ENCODE measurements at regions not wholly inside any gene's neighbourhood (a gene's known extent, or its start where the extent isn't known, plus 50 kb on each side); places are given as distances from the start of the nearest gene placed in this dataset.

DNA sequence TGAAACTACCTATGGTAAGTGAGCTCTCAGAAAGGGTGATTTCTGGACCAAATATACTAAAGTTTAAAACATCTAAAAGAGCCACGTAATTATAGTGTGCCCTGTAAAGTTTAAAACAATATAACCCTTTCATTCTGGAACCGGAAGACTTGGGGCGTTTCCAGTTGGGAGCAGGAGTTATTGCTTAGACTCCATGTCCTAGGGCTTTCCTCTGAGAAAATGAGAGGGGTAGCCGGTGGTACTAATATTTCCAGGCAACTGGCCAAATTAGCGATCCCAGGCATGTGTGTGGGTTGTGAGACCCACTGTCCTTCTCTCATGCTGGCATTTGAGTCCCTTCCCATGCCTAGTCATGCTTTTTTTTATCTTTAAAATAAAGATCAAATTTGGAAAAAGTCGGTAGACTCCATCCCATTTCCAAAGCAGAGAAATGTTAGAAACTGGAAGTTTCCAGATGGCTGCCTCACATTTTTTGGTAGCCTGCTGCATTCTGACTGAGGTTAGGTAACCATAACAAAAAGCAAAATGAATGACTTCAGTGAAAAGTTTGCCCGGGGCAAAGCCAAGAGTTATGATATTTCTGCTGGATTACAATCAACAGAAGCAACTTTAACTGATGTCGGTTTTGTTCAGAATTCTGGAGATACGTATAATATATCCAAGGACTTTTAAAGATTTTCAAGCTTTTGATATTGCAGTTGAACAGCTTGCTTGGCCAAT, 227.4 kb downstream of the SS18 start:
- TF ChIP-seq TAF1 (IDR thresholded peaks at IDR 0.05; ENCODE audit: low read depth) = no peak
- no peak for TF ChIP-seq EGR1 (IDR thresholded peaks at IDR 0.05)
- TF ChIP-seq, protein P1, sequence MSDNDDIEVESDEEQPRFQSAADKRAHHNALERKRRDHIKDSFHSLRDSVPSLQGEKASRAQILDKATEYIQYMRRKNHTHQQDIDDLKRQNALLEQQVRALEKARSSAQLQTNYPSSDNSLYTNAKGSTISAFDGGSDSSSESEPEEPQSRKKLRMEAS (IDR thresholded peaks at IDR 0.05) = no peak
- TF ChIP-seq CREB1 (IDR thresholded peaks at IDR 0.05; ENCODE audit: low read depth) = no peak

DNA sequence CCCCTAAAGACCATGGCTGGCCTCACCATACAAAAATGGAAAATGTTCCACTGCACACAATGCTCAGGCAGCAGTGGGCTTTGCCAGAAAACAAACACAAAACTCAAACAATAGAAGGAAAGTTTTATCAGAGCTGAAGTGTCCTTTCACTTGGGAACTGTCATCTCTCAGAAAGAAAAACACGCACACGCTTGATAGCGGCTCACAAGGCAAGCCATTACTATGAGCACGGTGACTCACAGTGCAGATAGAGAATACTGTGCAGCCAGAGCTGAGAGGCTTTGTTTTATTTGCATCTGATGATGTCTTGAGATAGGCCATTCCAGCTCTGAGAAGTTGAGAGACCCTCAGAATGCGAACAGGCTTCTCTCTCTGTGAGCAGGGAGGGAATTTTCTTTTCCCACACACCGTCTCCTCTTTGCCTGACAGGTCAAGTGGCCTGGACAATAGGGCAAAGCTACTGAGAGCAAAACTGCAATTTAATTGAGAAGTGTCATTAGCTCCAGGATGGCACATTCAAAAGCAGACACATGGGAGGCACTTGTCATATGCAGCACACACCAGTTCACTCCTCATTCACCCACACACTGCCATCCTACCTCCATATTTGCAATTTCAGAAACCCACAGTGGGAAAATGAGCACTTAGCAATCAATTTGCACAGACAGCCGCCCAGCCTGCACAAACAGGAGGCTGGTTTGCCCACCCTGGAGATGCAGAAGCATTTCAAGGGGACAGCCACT, 236.6 kb downstream of the SS18 start:
- TF ChIP-seq NFIC (IDR thresholded peaks at IDR 0.05) (no peak), CEBPB (IDR thresholded peaks at IDR 0.05) (no peak), RAD21 (IDR thresholded peaks at IDR 0.05; ENCODE audit: low read depth) (no peak), TEAD4 (IDR thresholded peaks at IDR 0.05) (no peak), CREB1 (IDR thresholded peaks at IDR 0.05; ENCODE audit: low read depth) (no peak), YY1 (IDR thresholded peaks at IDR 0.05; ENCODE audit: low read depth) (no peak)

DNA sequence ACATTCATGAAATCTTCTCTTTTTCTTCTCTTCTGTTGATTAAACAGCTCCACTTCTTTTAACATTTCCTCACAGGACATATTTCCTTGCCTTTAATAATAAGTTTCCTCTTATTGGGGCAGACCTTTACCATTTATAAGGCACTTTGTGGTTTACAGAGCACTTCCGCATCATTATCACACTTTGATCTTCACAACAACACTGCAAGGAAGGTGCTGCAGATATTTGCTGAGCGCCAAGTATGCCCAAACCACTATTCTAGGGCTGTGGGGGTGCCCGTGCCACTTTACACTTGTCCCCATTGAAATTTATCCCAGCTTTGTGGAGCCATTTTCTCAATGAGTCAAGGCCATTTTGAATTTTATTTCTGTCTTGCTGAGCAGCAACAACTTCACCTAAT, 246.6 kb downstream of the SS18 start:
- no peak for TF ChIP-seq TAF1 (IDR thresholded peaks at IDR 0.05; ENCODE audit: low read depth)
- TF ChIP-seq CEBPB (IDR thresholded peaks at IDR 0.05) = no peak
- no peak for TF ChIP-seq ZBTB7A (IDR thresholded peaks at IDR 0.05; ENCODE audit: low read depth)
- no peak for TF ChIP-seq TCF12 (IDR thresholded peaks at IDR 0.05; ENCODE audit: low read depth)
- TF ChIP-seq, protein P1 (IDR thresholded peaks at IDR 0.05) = no peak
- no peak for TF ChIP-seq FOXM1 (IDR thresholded peaks at IDR 0.05; ENCODE audit: borderline replicate concordance, low read depth)
- TF ChIP-seq NFIC (IDR thresholded peaks at IDR 0.05) = no peak
- no peak for TF ChIP-seq YY1 (IDR thresholded peaks at IDR 0.05; ENCODE audit: low read depth)
- TF ChIP-seq EGR1 (IDR thresholded peaks at IDR 0.05) = no peak
- TF ChIP-seq TEAD4 (IDR thresholded peaks at IDR 0.05) = no peak
- TF ChIP-seq RAD21 (IDR thresholded peaks at IDR 0.05; ENCODE audit: low read depth) = no peak
- TF ChIP-seq, protein P2, sequence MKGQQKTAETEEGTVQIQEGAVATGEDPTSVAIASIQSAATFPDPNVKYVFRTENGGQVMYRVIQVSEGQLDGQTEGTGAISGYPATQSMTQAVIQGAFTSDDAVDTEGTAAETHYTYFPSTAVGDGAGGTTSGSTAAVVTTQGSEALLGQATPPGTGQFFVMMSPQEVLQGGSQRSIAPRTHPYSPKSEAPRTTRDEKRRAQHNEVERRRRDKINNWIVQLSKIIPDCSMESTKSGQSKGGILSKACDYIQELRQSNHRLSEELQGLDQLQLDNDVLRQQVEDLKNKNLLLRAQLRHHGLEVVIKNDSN (IDR thresholded peaks at IDR 0.05) = no peak
- TF ChIP-seq, protein P3, sequence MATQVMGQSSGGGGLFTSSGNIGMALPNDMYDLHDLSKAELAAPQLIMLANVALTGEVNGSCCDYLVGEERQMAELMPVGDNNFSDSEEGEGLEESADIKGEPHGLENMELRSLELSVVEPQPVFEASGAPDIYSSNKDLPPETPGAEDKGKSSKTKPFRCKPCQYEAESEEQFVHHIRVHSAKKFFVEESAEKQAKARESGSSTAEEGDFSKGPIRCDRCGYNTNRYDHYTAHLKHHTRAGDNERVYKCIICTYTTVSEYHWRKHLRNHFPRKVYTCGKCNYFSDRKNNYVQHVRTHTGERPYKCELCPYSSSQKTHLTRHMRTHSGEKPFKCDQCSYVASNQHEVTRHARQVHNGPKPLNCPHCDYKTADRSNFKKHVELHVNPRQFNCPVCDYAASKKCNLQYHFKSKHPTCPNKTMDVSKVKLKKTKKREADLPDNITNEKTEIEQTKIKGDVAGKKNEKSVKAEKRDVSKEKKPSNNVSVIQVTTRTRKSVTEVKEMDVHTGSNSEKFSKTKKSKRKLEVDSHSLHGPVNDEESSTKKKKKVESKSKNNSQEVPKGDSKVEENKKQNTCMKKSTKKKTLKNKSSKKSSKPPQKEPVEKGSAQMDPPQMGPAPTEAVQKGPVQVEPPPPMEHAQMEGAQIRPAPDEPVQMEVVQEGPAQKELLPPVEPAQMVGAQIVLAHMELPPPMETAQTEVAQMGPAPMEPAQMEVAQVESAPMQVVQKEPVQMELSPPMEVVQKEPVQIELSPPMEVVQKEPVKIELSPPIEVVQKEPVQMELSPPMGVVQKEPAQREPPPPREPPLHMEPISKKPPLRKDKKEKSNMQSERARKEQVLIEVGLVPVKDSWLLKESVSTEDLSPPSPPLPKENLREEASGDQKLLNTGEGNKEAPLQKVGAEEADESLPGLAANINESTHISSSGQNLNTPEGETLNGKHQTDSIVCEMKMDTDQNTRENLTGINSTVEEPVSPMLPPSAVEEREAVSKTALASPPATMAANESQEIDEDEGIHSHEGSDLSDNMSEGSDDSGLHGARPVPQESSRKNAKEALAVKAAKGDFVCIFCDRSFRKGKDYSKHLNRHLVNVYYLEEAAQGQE (IDR thresholded peaks at IDR 0.05; ENCODE audit: low read depth) = no peak

DNA sequence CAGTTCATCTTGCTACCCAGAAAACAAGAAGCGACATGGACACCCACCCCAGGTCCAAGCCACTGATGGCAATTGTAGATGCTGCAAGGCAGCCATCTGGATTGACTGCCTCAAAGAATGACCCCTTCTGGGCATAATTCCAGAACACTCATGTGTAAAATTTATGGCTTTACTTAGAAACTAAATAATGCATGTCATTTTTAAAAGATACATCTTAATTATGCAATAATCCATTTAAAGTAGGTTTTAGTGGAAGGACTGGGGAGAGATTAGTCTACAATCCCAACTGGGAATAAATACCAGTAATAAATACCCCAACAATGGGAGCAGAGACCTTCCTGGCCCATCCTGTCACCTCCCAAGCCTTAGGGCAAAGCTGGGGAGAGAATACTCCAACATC, 247.7 kb downstream of the SS18 start:
- TF ChIP-seq ZBTB7A (IDR thresholded peaks at IDR 0.05; ENCODE audit: low read depth) (no peak), CEBPB (IDR thresholded peaks at IDR 0.05) (no peak), EGR1 (IDR thresholded peaks at IDR 0.05) (no peak), EP300 (IDR thresholded peaks at IDR 0.05; ENCODE audit: borderline replicate concordance) (no peak), YY1 (IDR thresholded peaks at IDR 0.05; ENCODE audit: low read depth) (no peak), FOXM1 (IDR thresholded peaks at IDR 0.05; ENCODE audit: borderline replicate concordance, low read depth) (no peak), TCF12 (IDR thresholded peaks at IDR 0.05; ENCODE audit: low read depth) (no peak), TAF1 (IDR thresholded peaks at IDR 0.05; ENCODE audit: low read depth) (no peak)
- TF ChIP-seq, protein P1 (IDR thresholded peaks at IDR 0.05) = no peak
- TF ChIP-seq, protein P3 (IDR thresholded peaks at IDR 0.05; ENCODE audit: low read depth) = no peak

DNA sequence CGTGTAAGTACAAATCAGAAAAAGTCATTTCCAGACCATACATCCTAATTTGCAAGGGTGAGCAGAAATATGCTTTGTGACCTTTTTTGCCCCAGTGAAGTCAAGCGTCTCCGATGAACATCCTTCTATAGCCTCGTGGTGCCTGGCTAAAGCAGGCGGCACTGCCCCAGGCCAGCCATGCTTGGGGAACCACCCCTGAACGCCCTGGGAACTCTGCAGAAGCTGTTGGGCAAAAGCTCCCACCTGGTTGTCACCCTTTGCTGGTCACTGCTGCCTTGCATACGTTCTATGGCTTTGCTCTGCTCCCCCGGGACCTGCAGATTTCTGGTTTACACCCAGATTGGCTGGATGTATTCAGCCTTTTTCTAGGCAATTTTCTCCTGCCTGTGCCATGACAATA, 256.4 kb downstream of the SS18 start:
- TF ChIP-seq CEBPB (IDR thresholded peaks at IDR 0.05) (no peak), YY1 (IDR thresholded peaks at IDR 0.05; ENCODE audit: low read depth) (no peak), TCF12 (IDR thresholded peaks at IDR 0.05; ENCODE audit: low read depth) (no peak), ZBTB7A (IDR thresholded peaks at IDR 0.05; ENCODE audit: low read depth) (no peak), TAF1 (IDR thresholded peaks at IDR 0.05; ENCODE audit: low read depth) (no peak), EGR1 (IDR thresholded peaks at IDR 0.05) (no peak), TEAD4 (IDR thresholded peaks at IDR 0.05) (no peak)
- TF ChIP-seq, protein P2 (IDR thresholded peaks at IDR 0.05) = no peak

Data from Ishikawa (cell line).